ENCODE measurements at regions not wholly inside any gene's neighbourhood (a gene's known extent, or its start where the extent isn't known, plus 50 kb on each side); places are given as distances from the start of the nearest gene placed in this dataset.

DNA sequence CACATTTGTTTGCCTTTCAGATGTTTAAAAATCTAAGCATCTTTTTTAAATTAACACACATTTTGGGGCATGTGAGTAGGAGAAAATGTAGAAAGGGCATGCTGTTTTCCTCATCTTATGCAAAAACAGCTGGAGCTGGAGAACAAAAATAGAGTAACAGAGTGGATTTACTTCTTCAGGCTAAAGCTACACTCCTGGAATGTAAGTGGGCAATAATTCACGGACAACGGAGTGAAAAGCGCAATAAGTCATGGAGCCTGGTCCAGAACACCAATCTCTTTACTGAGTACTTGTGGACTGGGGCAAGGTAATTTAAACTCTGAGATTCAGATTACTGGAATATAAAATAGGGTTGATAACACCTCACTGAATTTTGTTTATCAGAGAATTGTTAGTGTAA is 1018.8 kb upstream of the HS3ST1 start (continued):
- TF ChIP-seq, protein P1, sequence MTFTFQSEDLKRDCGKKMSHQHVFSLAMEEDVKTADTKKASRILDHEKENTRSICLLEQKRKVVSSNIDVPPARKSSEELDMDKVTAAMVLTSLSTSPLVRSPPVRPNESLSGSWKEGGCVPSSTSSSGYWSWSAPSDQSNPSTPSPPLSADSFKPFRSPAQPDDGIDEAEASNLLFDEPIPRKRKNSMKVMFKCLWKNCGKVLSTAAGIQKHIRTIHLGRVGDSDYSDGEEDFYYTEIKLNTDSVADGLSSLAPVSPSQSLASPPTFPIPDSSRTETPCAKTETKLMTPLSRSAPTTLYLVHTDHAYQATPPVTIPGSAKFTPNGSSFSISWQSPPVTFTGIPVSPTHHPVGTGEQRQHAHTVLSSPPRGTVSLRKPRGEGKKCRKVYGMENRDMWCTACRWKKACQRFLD (tag by site-specific recombination; IDR thresholded peaks at IDR 0.05) = no peak
- TF ChIP-seq ZBTB48 (tag by site-specific recombination; IDR thresholded peaks at IDR 0.05) = no peak

DNA sequence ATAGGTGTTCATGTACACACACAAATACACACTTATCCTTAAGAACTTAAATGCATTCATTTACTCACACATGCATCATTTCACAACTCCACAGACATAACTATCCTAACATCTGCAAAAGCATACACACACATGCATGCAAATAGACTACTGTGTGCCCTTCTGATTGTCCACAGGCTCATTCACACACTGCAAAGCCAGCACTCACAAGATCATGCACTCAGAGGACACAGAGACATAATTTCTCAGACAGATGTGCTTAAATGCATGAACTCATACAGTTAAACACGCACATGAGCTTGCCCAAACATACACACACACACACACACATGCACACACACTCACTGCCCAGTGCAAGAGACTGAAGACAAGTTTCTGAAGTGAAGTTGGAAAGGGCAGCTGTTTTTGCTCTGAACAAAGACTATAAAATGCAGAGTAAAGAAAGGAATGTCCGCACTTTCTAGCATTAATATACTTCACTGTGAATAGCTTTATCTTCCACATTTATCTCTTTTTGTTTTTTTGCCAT is 1018.0 kb upstream of the HS3ST1 start:
- TF ChIP-seq, protein P2, sequence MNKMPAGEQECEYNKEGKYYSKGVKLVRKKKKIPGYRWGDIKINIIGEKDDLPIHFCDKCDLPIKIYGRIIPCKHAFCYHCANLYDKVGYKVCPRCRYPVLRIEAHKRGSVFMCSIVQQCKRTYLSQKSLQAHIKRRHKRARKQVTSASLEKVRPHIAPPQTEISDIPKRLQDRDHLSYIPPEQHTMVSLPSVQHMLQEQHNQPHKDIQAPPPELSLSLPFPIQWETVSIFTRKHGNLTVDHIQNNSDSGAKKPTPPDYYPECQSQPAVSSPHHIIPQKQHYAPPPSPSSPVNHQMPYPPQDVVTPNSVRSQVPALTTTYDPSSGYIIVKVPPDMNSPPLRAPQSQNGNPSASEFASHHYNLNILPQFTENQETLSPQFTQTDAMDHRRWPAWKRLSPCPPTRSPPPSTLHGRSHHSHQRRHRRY (tag by site-specific recombination; IDR thresholded peaks at IDR 0.05) = no peak
- TF ChIP-seq, protein P3, sequence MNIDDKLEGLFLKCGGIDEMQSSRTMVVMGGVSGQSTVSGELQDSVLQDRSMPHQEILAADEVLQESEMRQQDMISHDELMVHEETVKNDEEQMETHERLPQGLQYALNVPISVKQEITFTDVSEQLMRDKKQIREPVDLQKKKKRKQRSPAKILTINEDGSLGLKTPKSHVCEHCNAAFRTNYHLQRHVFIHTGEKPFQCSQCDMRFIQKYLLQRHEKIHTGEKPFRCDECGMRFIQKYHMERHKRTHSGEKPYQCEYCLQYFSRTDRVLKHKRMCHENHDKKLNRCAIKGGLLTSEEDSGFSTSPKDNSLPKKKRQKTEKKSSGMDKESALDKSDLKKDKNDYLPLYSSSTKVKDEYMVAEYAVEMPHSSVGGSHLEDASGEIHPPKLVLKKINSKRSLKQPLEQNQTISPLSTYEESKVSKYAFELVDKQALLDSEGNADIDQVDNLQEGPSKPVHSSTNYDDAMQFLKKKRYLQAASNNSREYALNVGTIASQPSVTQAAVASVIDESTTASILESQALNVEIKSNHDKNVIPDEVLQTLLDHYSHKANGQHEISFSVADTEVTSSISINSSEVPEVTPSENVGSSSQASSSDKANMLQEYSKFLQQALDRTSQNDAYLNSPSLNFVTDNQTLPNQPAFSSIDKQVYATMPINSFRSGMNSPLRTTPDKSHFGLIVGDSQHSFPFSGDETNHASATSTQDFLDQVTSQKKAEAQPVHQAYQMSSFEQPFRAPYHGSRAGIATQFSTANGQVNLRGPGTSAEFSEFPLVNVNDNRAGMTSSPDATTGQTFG (tag by site-specific recombination; IDR thresholded peaks at IDR 0.05; ENCODE audit: borderline replicate concordance) = no peak
- no peak for TF ChIP-seq RBAK (tag by site-specific recombination; IDR thresholded peaks at IDR 0.05)
- no peak for TF ChIP-seq ZNF157 (tag by site-specific recombination; IDR thresholded peaks at IDR 0.05)
- TF ChIP-seq ZNF366 (tag by site-specific recombination; conservative IDR thresholded peaks at IDR 0.05) = no peak
- TF ChIP-seq ZNF184 (tag by site-specific recombination; IDR thresholded peaks at IDR 0.05) = no peak
- no peak for TF ChIP-seq HOXC10 (CRISPR knock-in tag; IDR thresholded peaks at IDR 0.05)
- TF ChIP-seq, protein P4, sequence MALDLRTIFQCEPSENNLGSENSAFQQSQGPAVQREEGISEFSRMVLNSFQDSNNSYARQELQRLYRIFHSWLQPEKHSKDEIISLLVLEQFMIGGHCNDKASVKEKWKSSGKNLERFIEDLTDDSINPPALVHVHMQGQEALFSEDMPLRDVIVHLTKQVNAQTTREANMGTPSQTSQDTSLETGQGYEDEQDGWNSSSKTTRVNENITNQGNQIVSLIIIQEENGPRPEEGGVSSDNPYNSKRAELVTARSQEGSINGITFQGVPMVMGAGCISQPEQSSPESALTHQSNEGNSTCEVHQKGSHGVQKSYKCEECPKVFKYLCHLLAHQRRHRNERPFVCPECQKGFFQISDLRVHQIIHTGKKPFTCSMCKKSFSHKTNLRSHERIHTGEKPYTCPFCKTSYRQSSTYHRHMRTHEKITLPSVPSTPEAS (tag by site-specific recombination; IDR thresholded peaks at IDR 0.05) = no peak
- TF ChIP-seq, protein P5, sequence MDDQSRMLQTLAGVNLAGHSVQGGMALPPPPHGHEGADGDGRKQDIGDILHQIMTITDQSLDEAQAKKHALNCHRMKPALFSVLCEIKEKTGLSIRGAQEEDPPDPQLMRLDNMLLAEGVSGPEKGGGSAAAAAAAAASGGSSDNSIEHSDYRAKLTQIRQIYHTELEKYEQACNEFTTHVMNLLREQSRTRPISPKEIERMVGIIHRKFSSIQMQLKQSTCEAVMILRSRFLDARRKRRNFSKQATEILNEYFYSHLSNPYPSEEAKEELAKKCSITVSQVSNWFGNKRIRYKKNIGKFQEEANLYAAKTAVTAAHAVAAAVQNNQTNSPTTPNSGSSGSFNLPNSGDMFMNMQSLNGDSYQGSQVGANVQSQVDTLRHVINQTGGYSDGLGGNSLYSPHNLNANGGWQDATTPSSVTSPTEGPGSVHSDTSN (CRISPR knock-in tag; IDR thresholded peaks at IDR 0.05) = no peak
- no peak for TF ChIP-seq ZNF629 (tag by site-specific recombination; IDR thresholded peaks at IDR 0.05)
- no peak for TF ChIP-seq GLIS2 (tag by site-specific recombination; IDR thresholded peaks at IDR 0.05)
- no peak for TF ChIP-seq ZNF175 (tag by site-specific recombination; IDR thresholded peaks at IDR 0.05)
- no peak for TF ChIP-seq ZNF433 (tag by site-specific recombination; IDR thresholded peaks at IDR 0.05; ENCODE audit: low read depth)
- TF ChIP-seq ZNF561 (tag by site-specific recombination; IDR thresholded peaks at IDR 0.05; ENCODE audit: borderline replicate concordance) = no peak
- no peak for TF ChIP-seq ZSCAN30 (tag by site-specific recombination; IDR thresholded peaks at IDR 0.05)
- no peak for TF ChIP-seq ZNF248 (tag by site-specific recombination; IDR thresholded peaks at IDR 0.05)
- TF ChIP-seq SP2 (tag by site-specific recombination; IDR thresholded peaks at IDR 0.05) = no peak
- TF ChIP-seq, protein P1 (tag by site-specific recombination; IDR thresholded peaks at IDR 0.05) = no peak
- CTCF ChIA-PET = no interaction called here
- Histone ChIP-seq H3K27ac (ENCODE audit: extremely low read depth, low read depth, low read length) (no peak overlapping the region), H3K4me3 (ENCODE audit: low read depth, low read length) (no peak overlapping the region), H3K4me1 (ENCODE audit: control insufficient read depth, insufficient read depth, low read length) (no peaks in the 10 kb centered on the region), H3K9me3 (ENCODE audit: control insufficient read depth, insufficient read depth, low read depth, low read length) (no peaks in the 10 kb centered on the region), H3K36me3 (ENCODE audit: control insufficient read depth in 2 of 2, insufficient read depth in 1 of 2, low read length in 2 of 2) (no peaks in the 10 kb centered on the region)
- POLR2A ChIA-PET = no interaction called here
